Activated T-cell treated with anti-CD3 and anti-CD28 coated beads for 48 hours (primary cell): ENCODE measurements at regions not wholly inside any gene's neighbourhood (a gene's known extent, or its start where the extent isn't known, plus 50 kb on each side); places are given as distances from the start of the nearest gene placed in this dataset.
"Not testable (repeated sequence)": the region's sequence is repeated elsewhere in the genome, so short reads cannot be mapped to it uniquely, and the experiment has no call there.

Experiments used
- DNase-seq: peaks from one replicate; pipeline ENCODE4 v3.0.0-alpha.2; 2020; ENCODE audit warnings: low read depth

- DNase-seq = no peak
Measured at GRCh38 chr3:35144011-35144410, 495.3 kb upstream of the ARPP21 start.

- not testable (repeated sequence) for DNase-seq
Measured at GRCh38 chr3:35146256-35147035, 492.9 kb upstream of the ARPP21 start.

- DNase-seq = no peak
Measured at GRCh38 chr3:35183927-35184675, 455.2 kb upstream of the ARPP21 start.

- no peak for DNase-seq
Measured at GRCh38 chr3:35184775-35185174, 454.6 kb upstream of the ARPP21 start.

GRCh38 chr3:35187908-35188307 is 451.4 kb upstream of the ARPP21 start:
- DNase-seq = no peak

- no peak for DNase-seq
Measured at GRCh38 chr3:35194666-35195065, 444.7 kb upstream of the ARPP21 start.

GRCh38 chr3:35198857-35199256 is 440.5 kb upstream of the ARPP21 start:
- no peak for DNase-seq

GRCh38 chr3:35200056-35200455 is 439.3 kb upstream of the ARPP21 start:
- DNase-seq = no peak

- DNase-seq = no peak
Measured at GRCh38 chr3:35201211-35201610, 438.1 kb upstream of the ARPP21 start.

GRCh38 chr3:35215525-35216500 is 423.5 kb upstream of the ARPP21 start:
- DNase-seq = no peak

- DNase-seq = no peak
Measured at GRCh38 chr3:35216501-35217266, 422.6 kb upstream of the ARPP21 start.

- DNase-seq = no peak
Measured at GRCh38 chr3:35223632-35224394, 415.5 kb upstream of the ARPP21 start.

- DNase-seq = no peak
Measured at GRCh38 chr3:35224565-35225295, 414.6 kb upstream of the ARPP21 start.

GRCh38 chr3:35241236-35241635 is 398.1 kb upstream of the ARPP21 start:
- DNase-seq = no peak

GRCh38 chr3:35254917-35255316 is 384.4 kb upstream of the ARPP21 start:
- DNase-seq = no peak

GRCh38 chr3:35257641-35258040 is 381.7 kb upstream of the ARPP21 start:
- DNase-seq = no peak

- DNase-seq = no peak
Measured at GRCh38 chr3:35262406-35262805, 376.9 kb upstream of the ARPP21 start.

- no peak for DNase-seq
Measured at GRCh38 chr3:35263477-35263876, 375.8 kb upstream of the ARPP21 start.

- DNase-seq = not testable (repeated sequence)
Measured at GRCh38 chr3:35266065-35266464, 373.3 kb upstream of the ARPP21 start.

GRCh38 chr3:35275768-35276167 is 363.6 kb upstream of the ARPP21 start:
- DNase-seq = no peak
